Germinal center (tissue), 1 donor: ENCODE measurements at regions not wholly inside any gene's neighbourhood (a gene's known extent, or its start where the extent isn't known, plus 50 kb on each side); places are given as distances from the start of the nearest gene placed in this dataset.
A peak's percentile ranks its signal among the peaks of the same experiment; 100 is the strongest.

ENCODE experiments used
- DNase-seq: peaks from one replicate; pipeline ENCODE4 v3.0.0; 2012; ENCODE audit warnings: mixed read lengths, low spot score

DNA sequence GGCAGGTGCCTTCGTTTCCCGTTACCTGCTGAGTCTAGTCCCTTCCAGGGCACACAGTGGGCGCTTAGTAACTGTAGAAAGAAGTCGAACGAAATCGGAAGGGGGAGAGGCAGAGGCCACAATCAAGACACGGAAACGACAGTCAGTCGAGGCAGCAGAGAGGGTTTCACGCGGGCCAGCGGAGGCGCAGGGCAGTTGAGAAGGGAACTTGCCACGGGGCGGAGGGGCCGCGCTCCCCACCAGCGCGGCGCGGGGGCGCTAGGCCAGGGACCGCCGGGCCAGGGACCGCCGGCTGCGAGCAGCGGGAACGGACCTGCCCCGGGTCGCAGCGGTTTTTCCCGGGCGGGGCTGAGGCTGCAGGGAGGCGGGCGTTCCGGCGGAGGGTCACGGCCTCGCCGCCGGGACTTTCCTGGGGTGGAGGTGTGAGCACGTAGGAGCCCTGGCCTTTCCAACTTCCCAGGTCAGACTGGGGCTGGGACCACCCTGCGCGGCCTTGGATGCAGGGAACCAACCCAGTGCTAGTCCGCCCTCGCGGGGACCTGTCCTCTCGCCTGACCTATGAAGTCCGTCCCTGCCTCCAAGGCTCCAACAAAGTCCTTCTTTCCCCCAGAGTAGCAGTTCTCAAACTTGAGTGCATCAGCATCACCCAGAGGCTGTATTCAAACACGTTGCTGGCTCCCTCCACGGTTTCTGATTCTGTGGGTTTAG lies 150.1 kb upstream of the FGGY start:
- peak; percentile 47 for DNase-seq

DNA sequence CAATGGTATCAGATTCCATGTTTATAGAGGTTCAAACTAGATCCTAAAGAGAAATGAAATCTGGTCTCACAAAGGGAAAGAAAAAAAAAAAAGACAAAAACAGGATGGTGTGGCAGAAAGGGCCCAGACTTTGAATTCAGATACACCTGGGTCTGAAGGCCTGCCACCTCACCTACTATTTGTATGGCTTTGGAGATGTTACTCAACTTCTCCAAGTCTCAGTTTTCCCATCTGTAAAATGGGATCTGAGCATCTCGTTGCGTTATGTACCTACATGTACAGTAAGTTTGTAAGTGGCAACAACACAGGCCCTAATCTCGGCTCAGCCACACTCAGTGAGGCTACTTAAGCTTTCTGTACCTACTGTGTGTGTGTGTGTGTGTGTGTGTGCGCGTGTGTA lies 147.5 kb upstream of the FGGY start:
- DNase-seq: no peak

DNA sequence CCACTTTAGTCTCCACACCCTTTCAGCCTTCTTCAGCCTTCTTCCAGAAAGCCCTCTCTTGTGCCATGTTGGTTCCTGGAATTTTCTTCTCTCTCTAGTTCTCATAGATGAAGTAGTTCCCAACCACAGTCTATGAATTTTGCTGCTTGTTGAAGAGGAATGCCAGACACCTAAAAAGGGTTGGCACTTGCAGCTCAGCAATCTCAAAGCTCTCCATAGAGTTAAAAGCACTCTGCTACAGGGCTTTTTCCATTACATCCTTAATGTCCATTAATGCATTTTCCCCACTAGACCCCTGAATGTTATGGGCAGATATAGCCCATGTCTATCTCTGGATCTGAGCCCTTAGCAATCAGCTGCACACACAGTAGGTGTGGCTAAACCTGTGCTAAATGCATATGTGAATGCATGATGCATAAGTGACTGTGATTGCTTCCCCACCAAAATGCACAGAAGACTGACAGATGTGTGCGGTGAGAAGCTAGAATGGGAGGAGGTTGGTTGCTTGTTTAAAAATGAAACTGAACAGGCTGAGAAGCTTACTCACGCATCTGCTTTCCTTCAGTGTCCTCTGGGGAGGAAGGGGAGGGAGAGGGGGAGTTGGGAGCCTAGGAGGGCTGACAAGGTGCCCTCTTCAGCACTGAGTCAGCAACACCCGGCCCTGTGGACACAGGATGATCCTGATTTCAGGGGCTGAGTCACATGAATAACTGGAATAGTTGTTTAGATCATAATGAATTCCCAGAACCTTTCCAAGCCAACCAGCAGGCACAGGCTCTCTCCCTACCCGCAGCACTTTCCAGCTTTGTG lies 146.1 kb upstream of the FGGY start:
- no peak for DNase-seq

DNA sequence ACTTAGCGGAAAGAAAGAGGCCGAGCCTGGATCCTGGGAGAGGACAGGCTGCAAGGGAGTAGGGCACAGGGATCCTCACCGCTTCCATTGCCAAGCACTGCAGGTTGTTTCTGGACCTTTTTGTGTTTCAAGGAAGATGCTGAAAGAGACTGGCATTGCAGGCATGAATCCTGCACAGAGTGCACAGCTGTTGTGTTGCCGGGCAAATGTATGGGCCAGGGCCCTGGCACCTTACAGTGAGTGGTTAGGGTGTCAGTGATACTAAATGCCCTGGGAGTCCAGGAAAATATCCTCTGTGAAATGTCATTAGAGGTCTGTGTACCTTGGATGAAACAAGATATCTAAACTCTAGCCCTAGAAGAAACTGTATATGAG lies 145.5 kb upstream of the FGGY start:
- DNase-seq: no peak

DNA sequence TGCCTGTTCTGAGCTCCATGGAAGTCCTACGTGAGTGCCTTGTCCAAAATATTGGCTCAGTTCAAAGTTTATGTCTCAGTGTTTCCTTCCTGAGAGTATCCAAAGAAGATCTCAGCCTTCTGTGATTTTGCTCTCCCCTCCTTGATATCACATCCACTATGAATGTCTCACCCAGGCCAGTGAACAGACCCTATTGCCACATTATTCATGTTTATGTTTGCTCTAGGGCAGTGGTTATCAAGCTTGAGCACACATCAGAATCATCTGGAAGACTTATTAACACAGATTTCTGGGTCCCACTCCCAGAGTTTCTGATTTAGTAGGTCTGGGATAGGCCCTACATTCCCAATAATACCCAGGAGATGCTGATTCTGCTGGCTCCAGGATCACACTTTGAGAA lies 145.0 kb upstream of the FGGY start:
- DNase-seq: no peak

DNA sequence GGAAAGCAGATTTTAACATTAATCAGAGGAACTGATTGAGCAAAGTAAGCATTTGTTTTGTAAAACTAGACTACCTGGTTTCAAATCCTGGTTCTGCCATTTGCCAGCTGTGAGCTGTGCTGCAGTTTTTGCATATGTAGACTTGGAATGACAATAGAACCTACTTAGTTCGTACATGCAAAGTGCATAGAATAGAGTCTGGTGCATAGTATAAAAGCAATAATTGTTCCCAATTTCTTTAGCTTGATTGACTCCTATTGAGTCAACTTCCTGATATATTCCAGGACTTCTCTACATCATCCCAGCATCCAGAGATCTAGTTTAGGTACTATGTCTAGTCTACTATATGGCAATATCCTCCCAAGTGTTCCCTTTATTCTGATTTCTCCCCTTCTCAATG lies 144.4 kb upstream of the FGGY start:
- DNase-seq: no peak

DNA sequence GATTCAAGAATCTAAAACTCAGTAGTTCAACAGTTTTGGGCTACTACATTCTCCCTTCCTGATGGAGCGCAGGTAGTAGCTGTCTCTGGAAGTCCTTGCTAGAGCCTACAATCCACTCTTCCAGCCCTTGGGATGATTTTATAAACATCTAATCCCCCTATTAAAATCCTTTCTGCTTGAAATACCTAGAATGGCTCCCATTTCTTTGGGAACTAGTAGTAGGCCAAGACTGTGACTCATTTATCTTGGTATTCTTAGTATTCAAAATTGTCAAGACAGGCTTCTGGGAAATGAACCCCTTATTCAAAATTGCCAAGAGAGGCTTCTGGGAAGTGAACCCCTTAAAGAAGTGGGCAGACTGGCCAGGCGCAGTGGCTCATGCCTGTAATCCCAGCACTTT lies 142.5 kb upstream of the FGGY start:
- no peak for DNase-seq

DNA sequence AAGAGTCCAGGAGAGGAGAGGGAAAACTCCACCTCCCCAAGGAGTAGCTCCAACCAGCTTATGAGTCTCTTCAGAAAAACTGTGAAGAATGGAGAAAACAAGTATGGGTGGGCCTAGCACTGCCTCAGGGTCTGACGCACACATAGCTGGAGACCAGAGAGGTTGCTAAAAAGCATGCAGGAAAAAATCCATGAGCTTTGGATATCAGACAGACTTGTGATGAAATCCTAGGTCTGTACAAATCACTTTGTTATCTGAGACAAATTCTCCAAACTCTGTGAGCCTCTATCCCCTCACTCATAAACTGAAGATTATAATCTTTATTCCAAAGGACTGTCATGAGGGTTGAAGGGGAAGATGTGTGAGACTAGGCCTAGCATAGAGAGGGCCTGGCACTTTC lies 141.5 kb upstream of the FGGY start:
- no peak for DNase-seq

DNA sequence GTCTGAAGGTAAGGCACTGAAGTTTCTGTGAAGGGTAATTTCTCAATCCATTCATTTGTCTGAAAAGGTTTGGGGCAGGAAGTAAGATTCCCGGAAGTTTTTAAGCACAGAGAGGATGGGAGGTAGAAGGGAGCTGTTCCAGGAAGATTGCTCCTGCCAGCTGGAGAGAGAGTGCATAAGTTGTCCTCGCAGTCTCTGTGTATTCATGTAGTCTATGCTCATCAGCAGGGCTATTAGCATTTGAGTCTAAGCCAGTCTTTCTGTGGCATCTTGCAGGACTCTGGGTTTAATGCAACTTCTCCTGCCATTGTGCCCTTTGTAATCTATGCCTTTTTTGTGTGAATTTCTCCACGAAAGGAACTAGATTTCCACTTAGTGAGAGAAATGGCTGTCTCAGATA lies 140.8 kb upstream of the FGGY start:
- no peak for DNase-seq

DNA sequence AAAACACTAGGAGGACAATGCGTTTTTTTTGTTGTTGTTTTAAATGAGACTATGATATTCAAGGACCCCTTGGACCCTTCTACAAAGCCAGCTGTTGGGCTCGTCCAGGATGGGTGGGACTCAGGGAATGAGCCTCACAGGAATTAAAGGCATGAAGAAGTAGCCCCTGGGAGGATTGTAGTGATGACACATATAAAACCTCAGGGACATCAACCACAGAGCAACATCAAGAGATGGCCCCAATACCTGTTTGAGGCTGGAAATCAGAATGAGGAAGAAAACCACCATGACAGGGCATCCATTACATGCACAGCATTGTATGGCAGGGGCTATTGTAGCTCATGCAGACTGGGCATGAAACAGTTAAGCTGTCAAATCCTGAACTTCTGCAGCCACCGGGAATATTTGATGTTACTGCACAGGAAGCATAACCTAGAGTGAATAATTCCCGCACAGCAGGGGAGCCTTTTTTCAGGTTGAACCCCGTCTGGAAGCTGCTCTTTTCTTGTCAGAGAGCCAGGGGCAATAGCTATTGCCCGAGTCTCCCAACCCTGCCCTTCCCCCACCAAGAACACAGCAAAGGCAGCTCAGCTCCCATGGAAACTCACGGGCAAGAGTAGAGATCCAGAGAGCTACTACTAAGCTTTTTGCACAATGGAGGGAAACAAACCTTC lies 140.2 kb upstream of the FGGY start:
- DNase-seq: no peak

DNA sequence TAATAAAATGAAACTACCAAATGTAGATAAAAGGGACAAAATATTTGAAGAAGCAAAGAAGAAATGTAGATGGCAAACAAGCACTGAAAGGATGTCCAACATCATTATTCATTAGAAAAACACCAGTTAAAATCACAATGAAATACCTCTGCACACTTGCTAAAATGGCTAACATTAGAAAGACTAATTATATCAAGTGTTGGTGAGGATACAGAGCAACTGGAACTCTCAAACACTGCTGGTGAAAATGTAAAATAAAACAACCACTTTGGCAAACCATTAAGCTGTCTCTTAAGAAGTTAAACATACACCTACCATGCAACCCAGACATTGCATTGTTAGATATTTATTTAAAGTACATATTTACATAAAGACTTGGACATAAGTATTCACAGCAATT lies 138.6 kb upstream of the FGGY start:
- no peak for DNase-seq

DNA sequence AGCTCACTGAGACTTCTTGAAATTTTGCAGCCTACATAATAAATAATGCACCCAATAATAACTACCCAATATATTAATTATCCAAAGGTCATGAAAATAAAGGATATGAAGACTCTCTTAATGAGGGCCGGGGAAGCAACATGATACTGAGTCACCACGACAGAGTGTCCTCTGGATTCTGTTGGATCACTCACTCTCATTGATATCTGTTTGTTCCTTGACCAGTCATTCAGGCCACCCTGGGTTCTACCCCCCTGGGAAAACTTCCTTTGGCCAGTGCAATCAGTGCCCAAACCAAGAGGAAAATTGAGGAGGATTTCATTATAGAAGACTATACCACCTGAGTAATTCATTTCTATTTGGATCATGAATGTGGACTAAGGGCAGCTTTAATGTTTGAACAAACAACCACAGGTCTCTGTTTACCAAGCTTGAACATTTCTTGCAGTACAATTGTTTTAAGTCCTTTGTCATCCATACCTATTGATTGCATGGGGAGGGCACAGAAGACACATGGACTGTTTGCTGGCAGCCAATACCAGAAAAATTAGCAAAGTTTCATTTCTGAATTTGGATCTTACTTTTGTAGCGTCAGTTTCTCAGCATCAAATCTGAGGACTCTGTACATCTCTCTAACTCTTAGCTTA lies 137.2 kb upstream of the FGGY start:
- no peak for DNase-seq

DNA sequence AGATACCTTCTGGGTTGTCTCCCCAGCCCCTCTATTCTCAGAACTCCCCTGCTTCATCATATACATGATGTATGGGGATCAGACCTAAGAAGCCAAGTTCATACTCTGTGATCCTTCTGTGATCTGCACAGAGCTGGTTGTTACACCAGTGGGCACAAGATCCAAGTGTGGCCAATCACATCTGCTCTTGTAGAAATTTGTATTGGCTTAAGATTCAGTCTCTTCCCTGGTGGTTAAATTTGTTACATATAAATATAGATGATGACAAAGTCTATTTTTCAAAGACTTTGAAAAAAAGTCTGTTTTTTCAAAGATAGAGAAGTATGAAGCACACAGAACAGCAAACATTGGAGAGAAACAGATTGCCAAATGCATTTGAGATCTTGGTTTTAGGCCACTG lies 135.8 kb upstream of the FGGY start:
- no peak for DNase-seq

DNA sequence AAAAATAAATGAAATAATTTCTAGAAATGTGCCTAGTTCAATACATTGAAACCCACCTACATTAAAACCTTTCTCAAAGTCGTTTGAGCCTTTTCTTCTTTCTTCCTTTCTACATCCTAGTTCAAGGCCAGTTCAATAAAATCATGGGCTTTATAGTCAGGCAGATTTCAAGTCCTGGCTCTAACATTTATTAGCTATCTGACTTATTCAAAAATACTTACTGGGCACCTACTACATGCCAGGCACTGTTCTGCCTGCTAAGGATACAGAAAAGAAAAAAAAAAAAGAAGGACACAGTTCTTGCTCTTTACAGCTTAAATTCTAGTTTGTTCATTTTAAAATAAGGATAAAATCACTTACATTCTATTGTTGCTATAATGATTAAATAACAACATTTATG lies 134.2 kb upstream of the FGGY start:
- DNase-seq: no peak

DNA sequence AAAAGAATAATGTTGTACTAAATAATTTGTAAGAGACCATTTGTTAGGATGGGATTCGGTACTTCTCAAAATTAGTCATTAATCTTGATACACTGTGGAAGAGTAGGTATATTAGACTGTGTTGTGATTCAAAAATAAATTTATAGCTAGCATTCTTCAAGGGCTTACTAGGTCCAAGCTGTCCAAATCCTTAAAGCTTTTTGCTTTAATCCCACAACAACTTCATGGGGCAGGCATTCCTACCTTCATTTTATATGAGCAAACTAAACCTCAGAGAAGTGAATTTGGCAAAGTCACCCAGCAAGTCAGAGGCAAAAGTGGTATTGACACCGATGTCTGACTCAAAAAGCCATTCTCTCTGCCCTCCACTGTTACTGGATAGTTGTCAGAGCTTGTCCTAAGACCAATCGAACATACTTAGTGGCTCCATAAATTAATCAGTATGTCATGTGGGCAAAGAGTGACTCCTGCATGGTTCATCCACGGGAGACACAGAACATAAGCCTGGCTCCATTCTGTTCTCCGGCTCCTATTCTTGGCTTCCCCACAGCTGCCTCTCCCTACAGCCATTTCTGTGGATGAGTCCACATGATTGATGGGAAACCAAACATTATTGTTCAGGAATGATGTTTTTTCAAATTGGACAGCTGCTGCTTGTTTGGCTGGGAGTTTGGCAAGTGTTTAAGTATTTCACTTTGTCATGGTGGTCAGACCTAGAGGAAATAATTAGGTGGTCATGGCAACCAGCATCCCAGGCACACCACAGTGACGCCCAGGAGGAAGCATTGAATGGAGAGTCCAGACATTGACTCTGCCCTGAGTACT lies 133.4 kb upstream of the FGGY start:
- no peak for DNase-seq

DNA sequence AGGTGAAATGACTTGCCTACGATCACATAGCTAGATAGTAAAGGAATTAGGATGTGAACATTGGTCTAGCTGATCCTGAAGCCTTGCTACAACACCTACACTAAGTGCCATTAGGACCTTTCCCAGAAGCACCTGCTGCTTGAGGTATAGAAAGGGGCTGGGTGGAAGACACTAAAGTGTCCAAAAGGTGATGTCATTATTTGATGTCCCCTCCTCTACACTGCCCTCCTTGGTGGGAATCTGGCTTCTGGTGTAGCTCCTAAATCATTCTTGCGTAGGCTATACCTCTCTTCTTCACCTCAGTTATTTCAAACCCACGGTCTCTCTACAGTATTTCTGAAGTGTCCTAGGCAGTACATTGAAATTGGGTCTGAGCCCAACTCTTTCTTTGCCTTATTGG lies 132.5 kb upstream of the FGGY start:
- DNase-seq: no peak

DNA sequence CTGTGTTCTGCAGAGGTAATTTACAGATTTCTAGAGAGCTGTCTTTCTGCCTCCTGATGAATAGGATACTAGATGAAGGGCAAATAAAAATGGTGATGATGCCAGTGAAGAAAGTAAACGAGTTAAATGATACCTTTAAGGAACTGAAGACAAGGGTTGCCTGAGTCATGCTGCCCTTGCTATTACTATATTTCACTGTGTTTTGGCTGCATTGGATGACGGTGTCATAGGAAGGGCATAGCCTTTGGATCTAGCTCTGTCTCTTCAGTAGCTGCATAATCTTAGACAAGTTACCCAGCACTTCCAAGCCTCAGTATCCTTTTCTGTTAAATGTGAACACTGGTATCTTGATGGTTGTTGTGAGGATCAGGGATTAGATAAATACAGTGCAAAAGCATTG lies 131.5 kb upstream of the FGGY start:
- DNase-seq: no peak

DNA sequence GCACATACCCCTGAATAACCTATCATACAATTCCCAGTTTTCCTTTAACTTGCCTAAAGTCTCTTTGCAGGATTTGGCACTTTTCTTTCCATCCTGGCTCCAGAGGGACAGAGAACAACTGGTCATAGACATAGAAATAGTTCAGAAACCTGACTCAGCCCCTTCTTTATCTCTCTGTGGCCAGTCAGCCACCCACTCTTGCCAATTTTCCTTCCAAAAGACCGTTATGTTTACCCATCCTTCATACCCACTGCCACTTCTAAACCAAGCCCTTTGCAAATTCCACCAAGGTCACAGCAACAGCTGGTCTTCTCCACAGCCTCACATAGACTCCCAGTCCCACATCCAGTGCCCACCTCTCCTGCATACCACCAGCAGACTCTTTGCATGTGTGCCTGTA lies 127.2 kb upstream of the FGGY start:
- no peak for DNase-seq

DNA sequence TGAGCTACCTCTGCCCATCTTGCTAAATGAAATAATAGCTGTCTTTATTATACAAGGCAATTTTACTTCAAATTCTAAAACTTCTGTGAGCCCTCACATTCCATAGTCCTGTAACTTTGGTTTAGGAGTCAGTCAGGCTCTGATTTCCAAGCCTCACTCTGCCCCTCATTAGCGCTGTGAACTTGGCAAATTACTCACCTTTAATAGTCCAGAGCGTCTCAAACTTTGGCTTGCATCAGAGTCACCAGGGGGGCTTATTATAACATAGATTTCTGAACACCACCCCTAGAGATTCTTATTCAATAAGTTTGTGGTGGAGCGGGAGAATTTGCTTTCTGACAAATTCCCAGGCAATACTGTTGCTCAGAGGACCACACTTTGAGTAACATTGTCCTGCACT lies 126.2 kb upstream of the FGGY start:
- DNase-seq: no peak

DNA sequence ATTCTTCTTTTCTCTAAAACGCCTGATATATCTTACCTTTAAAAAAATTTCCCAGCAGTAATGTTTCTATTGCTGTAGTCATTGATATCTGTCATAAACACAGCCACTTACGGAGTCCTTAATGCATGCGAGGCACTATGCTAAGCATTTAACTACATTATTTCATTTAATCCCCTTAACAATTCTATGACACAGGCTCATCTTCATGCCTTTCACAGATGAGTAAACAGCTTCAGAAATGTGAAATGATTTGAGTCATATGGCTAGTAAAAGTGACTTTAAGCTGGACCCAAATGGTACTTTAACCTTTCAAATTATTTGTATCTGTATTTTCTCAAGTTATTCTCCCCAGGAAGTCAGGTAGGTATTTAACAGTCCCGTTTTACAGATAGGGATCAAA lies 125.1 kb upstream of the FGGY start:
- no peak for DNase-seq

DNA sequence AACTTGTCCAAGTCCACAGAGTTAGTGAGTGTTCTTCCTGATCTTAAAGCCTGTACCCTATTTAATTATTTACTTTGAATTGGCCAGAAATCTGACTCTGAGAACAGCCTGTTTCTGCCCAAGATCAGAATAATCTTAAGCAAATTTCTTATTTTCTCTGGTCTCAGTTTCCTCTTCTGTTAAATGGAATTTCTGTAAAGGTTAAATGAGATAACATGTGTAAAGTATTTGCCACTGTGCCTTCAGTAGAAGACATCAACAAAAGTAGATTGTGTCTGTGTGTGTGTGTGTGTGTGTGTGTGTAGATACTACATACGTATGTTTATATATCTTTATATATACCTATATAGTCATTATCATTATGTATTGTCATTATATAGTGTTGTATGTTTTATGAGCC lies 124.2 kb upstream of the FGGY start:
- DNase-seq: no peak

DNA sequence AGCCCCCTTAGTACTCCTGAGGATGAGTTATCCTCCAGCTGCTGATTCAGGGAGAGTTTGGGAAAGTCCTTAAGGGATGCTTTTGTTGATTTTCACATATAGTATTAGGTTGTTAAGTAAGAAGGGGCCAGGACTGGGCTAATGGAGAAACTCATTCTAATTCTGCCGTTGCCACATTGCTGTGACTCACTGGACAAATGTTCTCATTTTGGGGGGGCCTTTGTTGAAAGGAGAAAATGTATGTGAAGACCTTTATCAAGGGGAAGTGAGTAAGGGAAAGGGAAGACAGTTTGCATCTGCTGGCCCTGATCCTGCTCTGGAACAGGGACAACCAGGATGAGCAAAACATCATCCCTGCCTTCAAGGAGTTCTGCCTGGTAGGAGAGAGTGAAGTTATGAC lies 123.2 kb upstream of the FGGY start:
- no peak for DNase-seq
